IPS-18a (cell line): ENCODE measurements at regions not wholly inside any gene's neighbourhood (a gene's known extent, or its start where the extent isn't known, plus 50 kb on each side); places are given as distances from the start of the nearest gene placed in this dataset.

ENCODE experiments used
- H3K27ac ChIP-seq: one replicate; pipeline ENCODE4 v1.5.1; 2013; ENCODE audit warnings: low read length
- H3K27me3 ChIP-seq: one replicate; pipeline ENCODE4 v1.6.1; 2013; ENCODE audit warnings: mild to moderate bottlenecking, low read length; ENCODE audit not compliant: control insufficient read depth, insufficient read depth
- H3K36me3 ChIP-seq: one replicate; pipeline ENCODE4 v1.6.1; 2013; ENCODE audit warnings: low read depth, low read length; ENCODE audit not compliant: control insufficient read depth
- H3K4me1 ChIP-seq: one replicate; pipeline ENCODE4 v1.6.1; 2013; ENCODE audit warnings: low read depth, low read length; ENCODE audit not compliant: control insufficient read depth
- H3K4me3 ChIP-seq: one replicate; pipeline ENCODE4 v1.5.1; 2013; ENCODE audit warnings: low read length
- H3K9ac ChIP-seq: one replicate; pipeline ENCODE4 v1.6.1; 2013; ENCODE audit warnings: mild to moderate bottlenecking, low read length, moderate library complexity
- H3K9me3 ChIP-seq: one replicate; pipeline ENCODE4 v1.6.1; 2013; ENCODE audit warnings: low read depth, low read length; ENCODE audit not compliant: control insufficient read depth

- Histone ChIP-seq H3K9me3 (no peaks in the 10 kb centered on the region), H3K27me3 (peaks cover 6% of the 10 kb centered on the region), H3K4me1 (peaks cover 2% of the 10 kb centered on the region), H3K36me3 (no peaks in the 10 kb centered on the region), H3K9ac (no peak overlapping the region), H3K27ac (no peak overlapping the region), H3K4me3 (no peak overlapping the region)
These were observed 52.4 kb upstream of the ESRRB start for GRCh38 chr14:76323331-76324050.

- Histone ChIP-seq H3K27me3 (peaks cover 13% of the 10 kb centered on the region), H3K4me1 (peaks cover 9% of the 10 kb centered on the region), H3K9ac (no peak overlapping the region), H3K27ac (no peak overlapping the region), H3K9me3 (no peaks in the 10 kb centered on the region), H3K4me3 (no peak overlapping the region), H3K36me3 (no peaks in the 10 kb centered on the region)
These were observed 51.8 kb upstream of the ESRRB start for GRCh38 chr14:76324133-76324532.
